K562 (cell line): ENCODE measurements at regions not wholly inside any gene's neighbourhood (a gene's known extent, or its start where the extent isn't known, plus 50 kb on each side); places are given as distances from the start of the nearest gene placed in this dataset.
"Not testable (repeated sequence)": the region's sequence is repeated elsewhere in the genome, so short reads cannot be mapped to it uniquely, and the experiment has no call there.

Source experiments
- ATAC-seq: fragments of 200-7000 bp; cut with Tn5 transposase; 3 replicates; pipeline ENCODE4 v1.9.1; 2020; ENCODE audit warnings: moderate library complexity
- BruUV-seq: library from RNA; stranded (reverse); fragments of 400-500 nt; replicated peaks from 2 replicates; lab custom pipeline; 2021; lab: Mats Ljungman, UMichigan
- CTCF ChIA-PET: fragments of 300-600 bp; formaldehyde crosslinking; extraction: SDS; loops from one replicate; lab custom pipeline; 2021; ENCODE audit warnings: low intra/inter-chr PET ratio; lab: Yijun Ruan, JAX
- POLR2A ChIA-PET: fragments of 300-600, 350-650 bp; sonication (Branson Sonifier 250); formaldehyde crosslinking; extraction: SDS; loops from one replicate; lab custom pipeline; 2021; ENCODE audit warnings: antibody characterized with exemption, inconsistent platforms; lab: Yijun Ruan, JAX
- DNase-seq, 4 experiments: peaks; one replicate each; pipeline versions ENCODE4 v3.0.0 to v3.0.0-alpha.2; 2011 to 2018; ENCODE audit warnings: low spot score in 3 of 4, mixed read lengths in 3 of 4; ENCODE audit errors: extremely low read depth in 1 of 4
- FAIRE-seq: peaks from 2 replicates; lab custom pipeline; 2011; peaks lifted over from hg19 to GRCh38; lab: Jason Lieb, UNC
- H2AFZ ChIP-seq: 2 replicates; pipeline ENCODE4 v1.6.0; 2011; ENCODE audit warnings: low read depth, low read length, control low read depth, inconsistent platforms
- H3K27ac ChIP-seq: fragments of 200-600 bp; 3 replicates; pipeline ENCODE4 v1.8.0; 2011; ENCODE audit warnings: low read depth, mild to moderate bottlenecking, control low read depth, inconsistent platforms, low read length, moderate library complexity, mixed read lengths; ENCODE audit errors: extremely low read depth
- H3K27me3 ChIP-seq, 2 experiments: fragments of 300-600 bp in 1 of 2; 2 replicates in 1 of 2; 3 replicates in 1 of 2; pipeline versions ENCODE4 v1.6.0 to v1.8.0; 2011; ENCODE audit warnings: inconsistent platforms in 2 of 2, low read length in 2 of 2, mild to moderate bottlenecking in 1 of 2, mixed read lengths in 1 of 2, moderate library complexity in 1 of 2; ENCODE audit not compliant: control insufficient read depth in 2 of 2, insufficient read depth in 2 of 2
- H3K36me3 ChIP-seq: fragments of 300-600 bp; 3 replicates; pipeline ENCODE4 v1.8.0; 2011; ENCODE audit warnings: mild to moderate bottlenecking, low read length, inconsistent platforms; ENCODE audit not compliant: control insufficient read depth, insufficient read depth
- H3K4me1 ChIP-seq, 2 experiments: fragments of 200-600 bp in 1 of 2; replicated peaks in 1 of 2; 2 replicates in 1 of 2; 3 replicates in 1 of 2; pipeline versions ENCODE4 v1.5.1 to v1.8.0; 2011; ENCODE audit warnings: inconsistent platforms in 2 of 2, low read length in 2 of 2, mild to moderate bottlenecking in 1 of 2, mixed read lengths in 1 of 2, moderate library complexity in 1 of 2; ENCODE audit not compliant: control insufficient read depth in 2 of 2, insufficient read depth in 2 of 2
- H3K4me2 ChIP-seq: 2 replicates; pipeline ENCODE4 v1.6.1; 2011; ENCODE audit warnings: low read length, control low read depth, inconsistent platforms, mixed read lengths; ENCODE audit not compliant: insufficient read depth
- H3K4me3 ChIP-seq: fragments of 200-600 bp; sonication (generic), shearing (Covaris generic); 2 replicates; pipeline ENCODE4 v1.5.1; 2016; ENCODE audit warnings: control low read depth, inconsistent platforms
- H3K79me2 ChIP-seq: fragments of 200-600 bp; 3 replicates; pipeline ENCODE4 v1.8.0; 2011; ENCODE audit warnings: low read length, inconsistent platforms; ENCODE audit not compliant: control insufficient read depth, insufficient read depth
- H3K9ac ChIP-seq, 2 experiments: 2 replicates each; pipeline versions ENCODE4 v1.6.0 to v1.6.1; 2011; ENCODE audit warnings: low read depth in 2 of 2, low read length in 2 of 2, control low read depth in 1 of 2, inconsistent platforms in 1 of 2, mild to moderate bottlenecking in 1 of 2, mixed read lengths in 1 of 2; ENCODE audit not compliant: insufficient read depth in 1 of 2
- H3K9me1 ChIP-seq: one replicate; pipeline ENCODE4 v1.6.0; 2011; ENCODE audit warnings: inconsistent platforms, mild to moderate bottlenecking, low read length, moderate library complexity; ENCODE audit not compliant: control insufficient read depth, insufficient read depth
- H3K9me3 ChIP-seq: replicated peaks from 2 replicates; pipeline ENCODE4 v1.5.1; 2011; ENCODE audit warnings: low read depth, low read length, inconsistent platforms; ENCODE audit not compliant: control insufficient read depth, insufficient read depth
- H4K20me1 ChIP-seq: replicated peaks from 2 replicates; pipeline ENCODE4 v1.6.1; 2011; ENCODE audit warnings: low read length, inconsistent platforms, mixed read lengths; ENCODE audit not compliant: control insufficient read depth, insufficient read depth
- ARID3B ChIP-seq: fragments of 250-450 bp; sonication (Bioruptor Pico); IDR thresholded peaks from 2 replicates; pipeline ENCODE4 v1.4.0; 2020; ENCODE audit warnings: borderline replicate concordance
- CUX1 ChIP-seq: fragments of 200-800 bp; sonication (Bioruptor generic); IDR thresholded peaks from 2 replicates; pipeline ENCODE4 v1.6.1; 2016; ENCODE audit warnings: missing genetic modification characterization, missing compliant biosample characterization
- HOXB6 ChIP-seq: fragments of 250-450 bp; sonication (Bioruptor Pico); IDR thresholded peaks from 2 replicates; pipeline ENCODE4 v1.5.1; 2022; ENCODE audit warnings: mild to moderate bottlenecking, borderline replicate concordance
- NFATC3 ChIP-seq: fragments of 450-650 bp; IDR thresholded peaks from 2 replicates; pipeline ENCODE4 v1.6.1; 2017; ENCODE audit warnings: mild to moderate bottlenecking
- PHF8 ChIP-seq: fragments of 200-600 bp; sonication (generic); IDR thresholded peaks from 2 replicates; pipeline ENCODE4 v1.6.1; 2012; ENCODE audit warnings: mixed run types, mild to moderate bottlenecking, inconsistent platforms, low read length, moderate library complexity, borderline replicate concordance
- ZNF280A ChIP-seq: fragments of 450-650 bp; IDR thresholded peaks from 2 replicates; pipeline ENCODE4 v1.6.1; 2018; ENCODE audit warnings: mild to moderate bottlenecking, low read depth; ENCODE audit not compliant: partially characterized antibody
- WGBS: fragments of 100-300 bp; shearing (Covaris generic); methylation state at CpG from one replicate; pipeline ENCODE4 v1.1.6; 2016; ENCODE audit warnings: low coverage, mixed read lengths; ENCODE audit not compliant: insufficient coverage; ENCODE audit errors: missing lambda C conversion rate; 5-methylcytosine and 5-hydroxymethylcytosine counted together
- in situ Hi-C: fragments of 300-500 bp; cut with MboI; formaldehyde crosslinking; loops from 4 replicates; pipeline ENCODE4 v1.15.0; 2018; ENCODE audit warnings: inconsistent platforms, mixed read lengths
- intact Hi-C: fragments of 100-400 bp; cut with micrococcal nuclease; formaldehyde crosslinking; loops from 2 replicates; pipeline ENCODE4 v1.14.2; 2022

- ATAC-seq, H3K79me2 ChIP-seq, H3K9me3 ChIP-seq, H3K36me3 ChIP-seq, CTCF ChIA-PET, H3K27me3 ChIP-seq, BruUV-seq, FAIRE-seq, H4K20me1 ChIP-seq, H3K9me1 ChIP-seq, intact Hi-C loops, H3K4me2 ChIP-seq, in situ Hi-C loops, H2AFZ ChIP-seq, DNase-seq, H3K4me1 ChIP-seq, H3K27ac ChIP-seq, H3K4me3 ChIP-seq, H3K9ac ChIP-seq: not testable (repeated sequence)
- WGBS: 1% methylated on average over 20 of the region's 21 CpGs
- POLR2A ChIA-PET: interaction anchor here (0.7 kb wide), 1 partner anchor 218 kb away, joined by 3 read pairs; no protein-coding TSS in a partner anchor
Measured at GRCh38 chr4:97437998-97438705, 705.1 kb downstream of the STPG2 start.

- DNase-seq (no peak), ATAC-seq (no peak), FAIRE-seq (no peak)
- Histone ChIP-seq H3K27me3 (no peaks in the 10 kb centered on the region), H3K27ac (no peak overlapping the region), H3K9ac (no peak overlapping the region), H2AFZ (no peak overlapping the region), H3K36me3 (no peaks in the 10 kb centered on the region), H3K4me1 (no peaks in the 10 kb centered on the region), H3K4me2 (no peak overlapping the region), H3K4me3 (no peak overlapping the region), H3K9me1 (no peaks in the 10 kb centered on the region), H4K20me1 (no peaks in the 10 kb centered on the region), H3K79me2 (no peaks in the 10 kb centered on the region), H3K9me3 (no peaks in the 10 kb centered on the region)
- intact Hi-C loops: no loop called here
- CTCF ChIA-PET: no interaction called here
- under 1% methylated on average over 5 of the region's 6 CpGs for WGBS
- in situ Hi-C loops: no loop called here
- POLR2A ChIA-PET: no interaction called here
- BruUV-seq: no TSS peak
- TF ChIP-seq ARID3B: no peak
- TF ChIP-seq PHF8: no peak
- no peak for TF ChIP-seq CUX1 (CRISPR knock-in tag)
- TF ChIP-seq ZNF280A: no peak
- no peak for TF ChIP-seq HOXB6
- TF ChIP-seq NFATC3: no peak
Measured at GRCh38 chr4:97453186-97453585, 690.1 kb downstream of the STPG2 start.
